ENCODE measurements at regions not wholly inside any gene's neighbourhood (a gene's known extent, or its start where the extent isn't known, plus 50 kb on each side); places are given as distances from the start of the nearest gene placed in this dataset.
A peak's percentile ranks its signal among the peaks of the same experiment; 100 is the strongest.

GRCh38 chr13:23488442-23488841, 54.9 kb upstream of the SACS start:
- peak; percentile 94 for DNase-seq

DNA sequence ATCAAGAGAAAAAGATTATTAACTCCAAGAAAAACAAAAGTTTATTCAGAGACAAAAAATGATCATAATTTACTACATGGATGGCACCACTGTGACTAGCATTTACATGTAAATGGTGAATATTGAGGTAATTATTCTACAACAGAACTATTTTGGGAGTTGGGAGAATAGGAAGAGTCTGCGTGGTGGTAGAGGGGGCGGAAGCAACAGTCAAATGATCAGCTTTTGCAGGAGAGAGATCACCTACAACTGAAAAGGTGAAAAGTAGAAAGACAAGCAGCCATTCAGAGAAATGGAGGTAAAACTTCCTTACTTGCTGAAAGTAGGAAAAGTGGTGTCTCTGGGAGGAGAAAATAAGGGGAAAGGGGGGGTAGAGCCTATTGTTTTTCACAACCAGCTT, 62.8 kb upstream of the SACS start:
- DNase-seq: no peak

GRCh38 chr13:23497191-23497590, 63.7 kb upstream of the SACS start:
- no peak for DNase-seq

- peak; percentile 57 for DNase-seq
Measured at GRCh38 chr13:23500849-23501248, 67.3 kb upstream of the SACS start.

- DNase-seq: no peak
Measured at GRCh38 chr13:23504180-23504579, 66.0 kb upstream of the TNFRSF19 start.

GRCh38 chr13:23505007-23505406, 65.2 kb upstream of the TNFRSF19 start:
- DNase-seq: no peak

- DNase-seq: peak; percentile 71
Measured at GRCh38 chr13:23506071-23506806, 64.0 kb upstream of the TNFRSF19 start.

DNA sequence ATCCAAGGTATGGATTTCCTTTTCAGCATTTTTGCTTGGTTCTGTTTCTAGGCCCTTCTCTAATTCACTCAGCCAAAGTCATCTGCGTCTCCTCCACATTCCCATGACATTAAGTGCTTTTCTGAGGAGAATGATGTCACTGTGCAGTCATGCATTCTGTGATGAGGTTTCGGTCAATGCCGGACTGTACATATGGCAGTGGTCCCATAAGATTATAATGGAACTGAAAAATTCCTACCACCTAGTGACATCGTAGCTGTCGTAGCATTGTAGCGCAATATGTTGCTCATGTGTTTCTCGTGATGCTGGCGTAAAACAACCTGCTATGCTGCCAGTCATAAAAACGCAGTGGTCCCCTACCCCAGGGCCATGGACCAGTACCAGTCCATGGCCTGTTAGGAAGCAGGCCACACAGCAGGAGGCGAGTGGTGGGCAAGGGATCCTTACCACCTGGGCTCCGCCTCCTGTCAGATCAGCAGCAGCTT, 63.4 kb upstream of the TNFRSF19 start:
- peak; percentile 76 for DNase-seq

- no peak for DNase-seq
Measured at GRCh38 chr13:23509781-23510543, 60.2 kb upstream of the TNFRSF19 start.

DNA sequence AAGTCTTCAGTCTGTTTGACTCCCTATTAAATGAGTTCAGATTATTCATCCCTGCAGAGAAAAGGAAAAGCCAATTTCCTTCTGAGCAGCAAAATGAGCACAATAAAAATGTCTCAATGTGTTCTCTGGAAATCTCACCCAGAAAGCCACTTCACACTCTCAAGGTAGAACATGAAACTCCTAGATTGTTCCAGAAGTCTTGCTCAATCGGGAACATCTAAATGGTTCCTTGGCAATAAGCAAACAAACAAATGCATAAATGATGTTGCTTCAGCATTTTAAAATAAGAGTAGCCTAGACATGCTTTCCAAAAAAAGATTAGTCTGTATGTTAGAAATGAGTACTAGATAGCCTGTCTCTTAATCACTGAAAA, 59.7 kb upstream of the TNFRSF19 start:
- DNase-seq: no peak

- peak; percentile 49 for DNase-seq
Measured at GRCh38 chr13:23510979-23511735, 59.1 kb upstream of the TNFRSF19 start.

DNA sequence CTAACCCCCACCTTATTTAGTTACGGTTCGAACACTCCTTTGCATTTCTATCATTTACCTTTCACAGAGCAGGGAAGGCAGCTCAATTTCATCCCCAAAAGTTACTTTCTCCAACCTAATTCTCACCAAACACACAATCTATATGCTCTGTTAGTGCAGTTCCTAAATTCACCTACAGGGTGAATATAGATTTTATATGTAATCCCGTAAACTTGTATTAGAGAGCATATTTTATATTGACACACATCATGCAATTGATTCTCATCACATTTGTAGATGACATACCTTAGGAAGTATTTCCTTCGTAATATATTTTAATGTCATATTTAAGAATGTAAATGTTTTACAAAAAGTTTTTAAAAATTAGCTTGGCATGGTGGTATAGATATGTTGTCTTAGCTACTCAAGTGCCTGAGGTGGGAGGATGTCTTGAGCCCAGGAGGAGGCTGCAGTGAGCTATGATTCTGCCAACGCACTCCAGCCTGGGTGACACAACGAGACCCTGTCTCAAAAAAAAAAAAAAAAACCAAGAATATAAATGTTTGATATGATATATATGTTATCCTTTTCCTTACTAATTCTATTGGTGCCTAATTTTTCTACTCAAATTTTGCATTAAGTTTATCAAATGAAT, 57.3 kb upstream of the TNFRSF19 start:
- DNase-seq: no peak

DNA sequence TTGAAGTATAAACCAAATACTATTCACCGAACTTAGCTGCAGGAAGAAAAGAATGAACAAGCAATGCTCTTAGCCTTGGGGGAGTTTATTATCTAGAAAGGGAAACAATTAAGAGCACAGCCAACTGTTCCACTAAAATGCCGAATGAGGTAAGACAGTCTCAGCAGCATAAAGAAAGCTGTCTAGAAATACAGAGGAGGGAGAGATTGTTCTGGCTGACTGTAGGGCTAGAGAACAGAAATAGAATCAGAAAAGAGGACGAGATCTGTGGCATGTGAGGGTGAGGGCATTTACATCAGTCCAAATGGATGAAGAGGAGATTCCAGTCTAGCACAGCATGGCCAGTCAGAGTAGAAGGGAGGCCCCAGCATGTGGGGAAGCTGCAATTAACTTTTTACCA, 56.8 kb upstream of the TNFRSF19 start:
- DNase-seq: no peak

- DNase-seq: no peak
Measured at GRCh38 chr13:23514076-23514475, 56.1 kb upstream of the TNFRSF19 start.

- DNase-seq: no peak
Measured at GRCh38 chr13:23515116-23515515, 55.1 kb upstream of the TNFRSF19 start.

GRCh38 chr13:23516190-23516589, 54.0 kb upstream of the TNFRSF19 start:
- DNase-seq: no peak

DNA sequence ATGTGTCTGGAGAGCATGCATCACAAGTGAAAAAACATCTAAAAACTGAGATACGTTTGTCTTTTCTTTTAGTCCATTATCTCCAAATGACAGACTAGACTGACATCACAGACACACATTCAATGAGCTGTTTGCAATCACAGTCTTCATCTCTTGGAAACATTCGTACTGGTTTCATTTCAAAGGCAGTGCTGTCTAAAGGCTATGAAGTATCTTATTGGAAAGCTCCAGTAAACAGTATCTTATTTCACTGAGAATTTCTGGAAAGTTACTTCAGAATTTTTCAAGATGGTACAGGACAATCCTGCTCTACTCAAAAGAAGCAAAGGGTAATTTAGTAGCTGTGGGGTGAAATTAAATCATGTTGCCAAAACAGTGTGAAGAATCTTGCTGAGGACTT, 53.5 kb upstream of the TNFRSF19 start:
- DNase-seq: no peak

DNA sequence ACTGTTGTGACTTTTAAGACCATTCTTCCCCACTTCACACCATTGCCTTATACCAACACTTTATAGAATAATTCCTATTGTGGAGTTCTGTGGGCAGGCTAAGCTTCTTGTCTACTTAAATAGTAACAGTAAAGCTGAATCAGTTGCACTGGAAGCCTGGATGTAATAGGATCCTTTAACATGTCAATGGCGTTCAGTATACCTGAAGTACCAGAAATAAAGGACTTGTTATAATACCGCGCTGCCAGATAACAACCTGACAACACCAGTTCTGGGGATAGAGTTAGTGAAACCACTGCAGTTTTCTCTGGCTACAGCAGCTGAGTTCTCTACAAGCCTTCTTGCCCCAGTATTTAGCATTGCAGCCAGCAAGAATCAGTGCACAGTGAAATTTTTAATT, 52.0 kb upstream of the TNFRSF19 start:
- DNase-seq: no peak

Measured in tongue (tissue), 1 donor.